ENCODE measurements at regions not wholly inside any gene's neighbourhood (a gene's known extent, or its start where the extent isn't known, plus 50 kb on each side); places are given as distances from the start of the nearest gene placed in this dataset.

DNA sequence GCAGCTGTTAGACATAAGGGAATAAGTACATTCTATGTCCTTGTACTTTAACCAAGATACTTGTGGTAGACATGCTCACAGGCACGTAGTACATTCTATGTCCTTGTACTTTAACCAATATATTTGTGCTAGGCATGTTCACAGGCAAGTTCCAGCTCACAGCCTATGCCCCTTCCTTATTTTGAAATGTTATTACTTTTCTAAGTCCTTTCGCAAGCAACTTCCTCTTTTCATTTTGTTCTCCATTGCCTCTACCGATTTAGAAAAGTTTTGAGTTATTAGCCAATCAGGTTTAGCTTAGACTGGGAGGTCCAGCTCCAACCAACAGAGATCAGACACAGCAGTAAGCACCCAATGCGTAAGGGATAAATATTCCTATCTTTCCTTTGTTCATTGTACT is 60.1 kb upstream of the NUDT7 start:
- DNase-seq (ENCODE audit: low read depth, low spot score) (no peak), FAIRE-seq (no peak)
- no peaks in the 10 kb centered on the region for H4K20me1 ChIP-seq (replicated peaks; ENCODE audit: control insufficient read depth, extremely low read depth, insufficient read depth, low read length)
- H3K27ac ChIP-seq (ENCODE audit: insufficient read depth, low read depth, low read length): no peak overlapping the region
- H3K9me3 ChIP-seq (replicated peaks; ENCODE audit: control insufficient read depth, insufficient read depth, low read length): no peaks in the 10 kb centered on the region
- H3K36me3 ChIP-seq (ENCODE audit: control insufficient read depth in 2 of 2, extremely low read depth in 1 of 2, insufficient read depth in 2 of 2, low read length in 2 of 2): no peaks in the 10 kb centered on the region
- CTCF ChIA-PET: interaction anchor here (1.0 to 5.4 kb wide), 5 partner anchors 68 to 426 kb away, joined by 3 to 114 read pairs (median 6); no protein-coding TSS in a partner anchor
- H3K9ac ChIP-seq (replicated peaks; ENCODE audit: extremely low read depth, insufficient read depth, low read length): no peak overlapping the region
- TF ChIP-seq POLR2A (IDR thresholded peaks at IDR 0.05; ENCODE audit: low read depth, low read length) (no peak), FOS (IDR thresholded peaks at IDR 0.05; ENCODE audit: borderline replicate concordance, insufficient read depth, low read length) (no peak), EZH2 (IDR thresholded peaks at IDR 0.05; ENCODE audit: borderline replicate concordance, low read depth, low read length, severe bottlenecking) (no peak), MYC (IDR thresholded peaks at IDR 0.05; ENCODE audit: low read depth, low read length) (no peak), GATA2 (IDR thresholded peaks at IDR 0.05; ENCODE audit: insufficient read depth, insufficient read length, low read depth, low read length) (no peak), POLR2AphosphoS5 (IDR thresholded peaks at IDR 0.05; ENCODE audit: insufficient read depth, low read depth, low read length) (no peak), JUN (IDR thresholded peaks at IDR 0.05; ENCODE audit: borderline replicate concordance, insufficient read depth, insufficient read length, low read depth) (no peak)
- TF ChIP-seq, protein P1, sequence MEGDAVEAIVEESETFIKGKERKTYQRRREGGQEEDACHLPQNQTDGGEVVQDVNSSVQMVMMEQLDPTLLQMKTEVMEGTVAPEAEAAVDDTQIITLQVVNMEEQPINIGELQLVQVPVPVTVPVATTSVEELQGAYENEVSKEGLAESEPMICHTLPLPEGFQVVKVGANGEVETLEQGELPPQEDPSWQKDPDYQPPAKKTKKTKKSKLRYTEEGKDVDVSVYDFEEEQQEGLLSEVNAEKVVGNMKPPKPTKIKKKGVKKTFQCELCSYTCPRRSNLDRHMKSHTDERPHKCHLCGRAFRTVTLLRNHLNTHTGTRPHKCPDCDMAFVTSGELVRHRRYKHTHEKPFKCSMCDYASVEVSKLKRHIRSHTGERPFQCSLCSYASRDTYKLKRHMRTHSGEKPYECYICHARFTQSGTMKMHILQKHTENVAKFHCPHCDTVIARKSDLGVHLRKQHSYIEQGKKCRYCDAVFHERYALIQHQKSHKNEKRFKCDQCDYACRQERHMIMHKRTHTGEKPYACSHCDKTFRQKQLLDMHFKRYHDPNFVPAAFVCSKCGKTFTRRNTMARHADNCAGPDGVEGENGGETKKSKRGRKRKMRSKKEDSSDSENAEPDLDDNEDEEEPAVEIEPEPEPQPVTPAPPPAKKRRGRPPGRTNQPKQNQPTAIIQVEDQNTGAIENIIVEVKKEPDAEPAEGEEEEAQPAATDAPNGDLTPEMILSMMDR (IDR thresholded peaks at IDR 0.05; ENCODE audit: extremely low read depth in 1 of 2, insufficient read depth in 1 of 2, low read depth in 1 of 2, low read length in 2 of 2): no peak
- TF ChIP-seq, protein P2, sequence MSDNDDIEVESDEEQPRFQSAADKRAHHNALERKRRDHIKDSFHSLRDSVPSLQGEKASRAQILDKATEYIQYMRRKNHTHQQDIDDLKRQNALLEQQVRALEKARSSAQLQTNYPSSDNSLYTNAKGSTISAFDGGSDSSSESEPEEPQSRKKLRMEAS (IDR thresholded peaks at IDR 0.05; ENCODE audit: insufficient read depth, insufficient read length): no peak
- POLR2A ChIA-PET: no interaction called here
- H3K4me1 ChIP-seq (ENCODE audit: control insufficient read depth, extremely low read depth, insufficient read depth, low read length): peaks cover 13% of the 10 kb centered on the region
- no peaks in the 10 kb centered on the region for H3K27me3 ChIP-seq (ENCODE audit: control insufficient read depth in 2 of 2, insufficient read depth in 2 of 2, low read length in 2 of 2)
- H3K4me3 ChIP-seq (replicated peaks in 1 of 3; ENCODE audit: insufficient read depth in 1 of 3, low read depth in 1 of 3, low read length in 3 of 3): no peak overlapping the region
- intact Hi-C loops (cut with micrococcal nuclease) (no loop called here), dilution Hi-C loops (cut with MboI; ENCODE audit: extremely low pct_ligation_motif_present, low sequenced_read_pairs) (no loop called here)
- H2AFZ ChIP-seq (ENCODE audit: low read depth, low read length): no peak overlapping the region
- no peaks in the 10 kb centered on the region for H3K9me1 ChIP-seq (replicated peaks; ENCODE audit: control insufficient read depth, extremely low read depth, insufficient read depth, low read length)
- no peaks in the 10 kb centered on the region for H3K79me2 ChIP-seq (ENCODE audit: control insufficient read depth, insufficient read depth, low read length)
- BruUV-seq (replicated peaks): no TSS peak
- H3K4me2 ChIP-seq (ENCODE audit: insufficient read depth, low read length): no peak overlapping the region

Data from endothelial cell of umbilical vein (primary cell).